Stomach (tissue), 4 donors: ENCODE measurements at regions not wholly inside any gene's neighbourhood (a gene's known extent, or its start where the extent isn't known, plus 50 kb on each side); places are given as distances from the start of the nearest gene placed in this dataset.

Experiments used
- EP300 ChIP-seq: sonication (generic); formaldehyde crosslinking; IDR thresholded peaks from one replicate; pipeline ENCODE4 v1.6.1; 2017; ENCODE audit warnings: antibody characterized with exemption
- POLR2A ChIP-seq, 4 donors: fragments of 450-650 bp; IDR thresholded peaks; one replicate each; pipeline ENCODE4 v1.6.1; 2016; ENCODE audit warnings: antibody characterized with exemption in 4 of 4, control low read depth in 2 of 4, mild to moderate bottlenecking in 1 of 4, moderate library complexity in 1 of 4
- POLR2AphosphoS5 ChIP-seq, 3 donors: sonication (generic); formaldehyde crosslinking; IDR thresholded peaks; one replicate each; pipeline ENCODE4 v1.6.1; 2016; ENCODE audit warnings: antibody characterized with exemption in 3 of 3
- TF ChIP-seq, protein P1 (sequence below), 7 experiments: fragments of 450-650 bp in 4 of 7; fragments of 200-600 bp in 3 of 7; sonication (generic) in 3 of 7; IDR thresholded peaks; one replicate each; pipeline ENCODE4 v1.5.1; 2016 to 2019; ENCODE audit warnings: antibody characterized with exemption in 7 of 7, control low read depth in 2 of 7, mild to moderate bottlenecking in 1 of 7

GRCh38 chr4:96126227-96126626 lies 286.3 kb downstream of the PDHA2 start:
- TF ChIP-seq, protein P1, sequence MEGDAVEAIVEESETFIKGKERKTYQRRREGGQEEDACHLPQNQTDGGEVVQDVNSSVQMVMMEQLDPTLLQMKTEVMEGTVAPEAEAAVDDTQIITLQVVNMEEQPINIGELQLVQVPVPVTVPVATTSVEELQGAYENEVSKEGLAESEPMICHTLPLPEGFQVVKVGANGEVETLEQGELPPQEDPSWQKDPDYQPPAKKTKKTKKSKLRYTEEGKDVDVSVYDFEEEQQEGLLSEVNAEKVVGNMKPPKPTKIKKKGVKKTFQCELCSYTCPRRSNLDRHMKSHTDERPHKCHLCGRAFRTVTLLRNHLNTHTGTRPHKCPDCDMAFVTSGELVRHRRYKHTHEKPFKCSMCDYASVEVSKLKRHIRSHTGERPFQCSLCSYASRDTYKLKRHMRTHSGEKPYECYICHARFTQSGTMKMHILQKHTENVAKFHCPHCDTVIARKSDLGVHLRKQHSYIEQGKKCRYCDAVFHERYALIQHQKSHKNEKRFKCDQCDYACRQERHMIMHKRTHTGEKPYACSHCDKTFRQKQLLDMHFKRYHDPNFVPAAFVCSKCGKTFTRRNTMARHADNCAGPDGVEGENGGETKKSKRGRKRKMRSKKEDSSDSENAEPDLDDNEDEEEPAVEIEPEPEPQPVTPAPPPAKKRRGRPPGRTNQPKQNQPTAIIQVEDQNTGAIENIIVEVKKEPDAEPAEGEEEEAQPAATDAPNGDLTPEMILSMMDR (IDR thresholded peaks at IDR 0.05) = no peak
- TF ChIP-seq POLR2A (IDR thresholded peaks at IDR 0.05) = no peak
- TF ChIP-seq EP300 = no peak
- TF ChIP-seq POLR2AphosphoS5 (IDR thresholded peaks at IDR 0.05) = no peak
